HG02610 (cell line): ENCODE measurements at regions not wholly inside any gene's neighbourhood (a gene's known extent, or its start where the extent isn't known, plus 50 kb on each side); places are given as distances from the start of the nearest gene placed in this dataset.

Experiments
- ATAC-seq: cut with Tn5 transposase; IDR thresholded peaks from one replicate; pipeline ENCODE4 v1.9.1; 2021; ENCODE audit warnings: mild to moderate bottlenecking, moderate library complexity; ENCODE audit not compliant: unreplicated experiment

DNA sequence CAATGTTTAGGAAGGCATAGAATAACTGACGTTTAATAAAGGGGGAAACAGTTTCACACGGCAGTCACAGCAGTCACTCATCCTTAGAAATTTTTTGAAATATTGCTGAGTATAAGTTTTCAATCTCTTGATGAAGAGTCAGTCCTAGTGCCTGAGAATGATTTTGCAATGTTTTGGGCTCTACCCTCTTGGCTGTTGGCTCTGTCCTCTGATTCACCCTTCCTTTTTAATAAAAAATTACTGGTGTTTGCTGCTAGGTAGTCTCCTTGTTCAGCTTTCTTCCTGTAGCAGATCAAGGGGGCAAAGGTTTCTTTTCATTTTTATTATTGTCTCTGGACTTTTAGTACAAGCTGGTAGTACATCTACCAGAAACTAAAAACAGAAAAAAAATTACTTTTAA lies 194.3 kb upstream of the ANO3 start:
- no peak for ATAC-seq

DNA sequence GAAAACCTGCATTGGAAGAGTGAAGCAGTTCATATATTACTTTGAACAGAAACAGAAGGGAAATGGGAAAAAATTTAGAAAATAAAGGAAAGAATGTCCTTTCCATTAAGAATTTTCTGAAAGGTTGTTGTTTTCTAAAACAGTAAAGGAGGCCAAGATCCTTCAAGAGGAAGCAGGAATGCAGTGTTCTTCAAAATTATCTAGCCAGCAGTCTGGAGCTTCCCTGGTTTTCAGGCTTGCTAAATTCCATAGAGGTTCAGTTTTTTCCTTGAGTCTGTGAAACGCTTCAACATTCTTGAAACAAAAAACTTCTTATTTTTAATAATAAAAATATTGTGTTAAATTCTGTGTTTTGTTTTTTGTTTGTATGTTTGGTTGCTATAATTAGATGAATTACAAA lies 189.0 kb upstream of the ANO3 start:
- no peak for ATAC-seq

DNA sequence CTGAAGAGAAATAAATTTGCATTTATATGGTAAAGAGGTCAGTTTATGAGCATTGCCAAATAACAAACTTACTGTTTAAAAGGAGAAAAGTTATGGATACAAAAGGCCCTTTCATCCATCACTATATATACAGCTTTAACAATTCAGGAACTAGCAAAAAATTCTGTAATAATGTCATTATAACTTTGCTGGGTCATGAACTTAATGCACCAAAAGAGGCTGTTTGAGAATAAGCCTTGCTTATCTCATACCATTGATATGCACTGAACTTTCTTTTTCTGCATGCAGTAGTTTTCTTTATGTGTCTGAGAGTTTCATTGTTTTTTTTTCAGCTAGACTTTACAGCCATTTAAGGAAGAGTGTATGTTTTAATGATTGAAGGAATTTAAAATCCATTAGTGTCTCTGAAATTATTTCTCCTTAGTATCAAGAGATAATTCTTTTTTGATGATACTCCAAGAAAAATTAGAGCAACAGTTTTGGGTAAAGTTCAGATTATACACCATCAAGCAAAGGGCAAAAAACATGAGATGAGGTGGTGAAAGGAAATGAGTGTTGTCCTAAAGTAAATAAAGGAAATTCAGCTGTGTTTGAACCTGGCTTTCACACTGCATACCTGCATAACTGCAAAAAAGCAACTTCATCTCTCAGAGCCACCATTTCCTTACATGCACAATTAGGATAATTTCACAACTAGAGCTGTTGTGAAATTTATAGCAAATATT lies 188.2 kb upstream of the ANO3 start:
- ATAC-seq = no peak

DNA sequence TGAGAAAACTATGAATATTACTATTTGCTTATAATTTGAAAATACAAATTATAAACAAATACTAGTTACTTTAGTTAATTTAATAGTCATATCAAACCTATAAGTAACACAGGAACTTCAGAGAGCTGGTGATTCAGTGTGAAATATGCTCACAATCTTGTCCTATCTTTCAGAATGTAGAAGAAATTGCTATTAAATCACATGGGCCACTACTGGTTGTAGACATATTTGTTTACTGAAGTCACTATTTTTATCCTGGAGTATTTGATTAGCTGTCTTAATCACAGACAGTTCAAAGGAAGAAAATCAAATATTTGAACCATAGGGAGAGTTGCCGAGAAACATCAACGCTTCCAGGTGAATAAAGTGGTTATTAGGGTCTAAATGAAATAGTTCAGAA lies 187.6 kb upstream of the ANO3 start:
- ATAC-seq = no peak

DNA sequence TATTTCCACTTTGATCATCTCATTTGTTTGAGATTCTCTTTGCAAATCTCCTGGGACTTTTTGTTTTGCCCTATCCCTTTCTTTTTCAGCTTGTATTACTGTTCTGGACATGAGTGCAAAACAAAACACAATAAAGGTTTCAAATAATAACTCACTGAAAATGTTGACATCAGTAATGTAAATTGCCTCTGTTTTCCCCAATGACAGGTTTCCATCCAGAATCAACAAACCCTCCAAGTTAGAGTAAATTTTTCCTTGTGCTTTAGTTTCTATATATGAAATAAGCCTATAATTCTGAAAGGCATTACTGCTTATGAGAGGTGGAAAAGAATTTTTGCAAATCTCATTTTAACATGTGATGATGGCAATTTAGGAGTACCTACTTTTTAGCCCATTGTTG lies 187.0 kb upstream of the ANO3 start:
- no peak for ATAC-seq

DNA sequence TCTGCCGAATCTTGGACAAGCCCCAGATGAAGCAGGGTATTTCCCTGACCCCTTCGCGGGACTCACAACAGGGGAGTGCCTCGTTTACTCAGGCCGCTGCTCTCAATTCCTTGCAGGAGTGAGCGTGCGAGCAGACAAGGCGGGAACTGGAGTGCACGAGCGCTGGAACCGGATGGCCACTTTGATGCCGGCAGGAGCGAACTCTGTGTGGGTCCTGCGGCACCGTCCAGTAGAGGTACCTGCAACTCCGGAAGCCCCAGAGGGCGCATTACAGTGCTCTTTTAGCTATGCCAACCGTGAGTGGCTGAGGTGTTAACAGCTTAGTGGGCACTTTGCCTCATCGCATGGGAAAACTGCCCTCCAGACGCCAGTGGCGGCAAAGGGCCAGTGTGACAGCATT lies 182.3 kb upstream of the ANO3 start:
- ATAC-seq = no peak

DNA sequence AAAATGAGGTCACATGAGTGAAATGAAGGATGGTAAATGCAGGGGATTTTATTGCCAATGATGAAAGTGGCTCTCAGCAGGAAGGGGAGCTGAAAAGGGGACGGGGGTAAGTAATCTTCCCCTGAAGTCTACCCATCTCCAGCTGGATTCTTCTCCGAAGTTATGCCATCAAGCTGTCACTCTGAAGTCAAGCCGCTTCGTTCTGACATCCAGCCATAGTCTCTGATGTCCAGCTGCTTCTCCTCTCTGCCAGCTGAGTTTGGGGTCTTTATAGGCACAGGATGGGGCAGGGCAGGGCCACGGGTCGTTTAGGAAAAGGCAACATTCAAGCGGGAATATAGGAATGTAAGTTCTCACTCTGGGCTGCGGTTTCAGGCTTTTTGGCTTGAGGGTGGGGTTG lies 181.9 kb upstream of the ANO3 start:
- no peak for ATAC-seq

DNA sequence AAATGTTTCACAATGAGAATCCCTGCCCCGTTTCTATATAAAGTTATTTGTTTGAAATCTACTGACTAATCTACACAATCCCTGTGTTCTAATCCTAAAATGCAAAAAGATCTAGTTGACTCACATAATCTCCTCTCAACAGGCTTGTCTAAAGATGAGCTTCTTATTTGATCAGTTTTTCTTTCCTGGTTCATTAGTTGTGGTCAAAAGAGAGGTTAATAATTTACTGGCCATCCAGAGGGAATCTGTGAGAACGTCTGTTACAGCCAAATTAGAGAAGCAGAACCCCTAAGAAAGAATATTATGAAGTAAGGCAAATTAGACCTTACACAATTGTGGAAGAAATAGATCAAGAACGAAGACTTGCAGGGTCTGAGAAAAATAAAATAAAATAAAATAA lies 173.7 kb upstream of the ANO3 start:
- ATAC-seq = no peak

DNA sequence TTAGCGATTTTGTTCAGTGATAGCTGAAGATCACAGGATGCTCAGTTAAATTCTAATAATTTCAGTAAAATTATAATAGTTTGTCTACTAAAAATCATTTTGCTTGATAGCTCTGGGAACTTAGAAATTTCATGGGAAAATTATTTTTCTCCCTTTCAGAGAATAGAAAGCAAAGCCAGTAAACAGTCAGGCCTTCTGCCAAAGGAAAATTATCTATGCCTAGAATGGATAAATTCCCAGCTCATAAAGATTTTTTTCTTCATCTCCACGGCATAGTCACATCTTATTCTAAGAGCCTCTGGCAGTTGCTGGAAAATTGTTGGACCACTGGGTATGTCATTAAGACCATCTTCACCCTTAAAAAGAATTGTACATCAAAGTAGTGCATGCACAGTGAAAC lies 169.6 kb upstream of the ANO3 start:
- ATAC-seq = no peak

DNA sequence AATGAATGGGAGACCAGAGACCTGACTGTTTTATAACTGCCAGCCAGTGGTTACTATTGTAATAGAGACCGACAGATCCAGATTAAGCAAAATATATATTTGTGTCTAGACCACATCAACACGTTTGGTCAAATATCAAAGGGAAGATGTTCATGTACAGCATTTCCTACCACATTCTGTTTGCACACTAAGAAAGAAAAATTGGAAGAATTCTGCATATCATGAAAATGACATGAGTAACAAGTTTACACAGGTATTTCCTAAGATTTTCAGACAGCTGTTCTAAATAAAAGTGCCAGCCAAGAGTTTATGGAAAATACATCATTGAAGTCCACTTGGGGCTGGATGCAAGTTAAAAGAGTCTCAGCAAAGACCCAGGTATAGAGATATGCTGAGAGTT lies 145.5 kb upstream of the ANO3 start:
- no peak for ATAC-seq

DNA sequence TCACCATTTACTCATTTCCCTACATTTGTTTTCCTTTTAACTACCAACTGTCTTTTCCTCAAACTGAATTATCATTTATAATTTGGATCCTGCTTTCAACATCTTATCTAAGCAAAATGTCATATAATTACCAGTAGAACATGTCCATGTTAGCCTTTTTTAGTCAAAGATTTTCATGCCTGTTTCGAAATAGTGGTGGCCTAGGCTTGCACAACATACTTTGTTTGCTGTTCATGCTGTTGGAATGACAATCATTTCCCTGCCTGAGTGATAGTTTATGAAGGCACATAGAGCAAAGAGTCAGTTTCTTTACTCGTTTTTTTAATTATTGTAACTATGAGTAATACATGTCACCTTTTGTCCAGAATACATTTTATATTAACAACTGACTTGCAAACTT lies 144.3 kb upstream of the ANO3 start:
- ATAC-seq = no peak

DNA sequence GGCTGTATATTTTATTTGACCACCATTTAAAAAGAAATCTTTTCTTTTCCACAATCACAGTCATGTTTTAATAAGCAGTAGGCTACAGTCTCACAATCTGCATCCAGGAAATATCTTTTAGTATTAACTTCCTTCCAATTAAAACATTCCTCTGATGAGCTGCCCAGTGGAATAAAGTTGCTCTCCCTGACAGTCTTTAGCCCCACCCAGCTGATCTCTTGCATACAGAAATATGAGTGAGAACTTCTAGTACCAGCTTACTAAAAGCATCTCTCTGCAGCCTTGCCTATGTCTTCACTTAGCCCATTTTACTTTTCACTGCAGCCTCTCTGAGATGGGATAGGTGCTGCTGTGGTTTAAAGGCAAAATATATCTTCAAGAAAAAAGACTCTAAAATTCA lies 143.4 kb upstream of the ANO3 start:
- ATAC-seq = no peak

DNA sequence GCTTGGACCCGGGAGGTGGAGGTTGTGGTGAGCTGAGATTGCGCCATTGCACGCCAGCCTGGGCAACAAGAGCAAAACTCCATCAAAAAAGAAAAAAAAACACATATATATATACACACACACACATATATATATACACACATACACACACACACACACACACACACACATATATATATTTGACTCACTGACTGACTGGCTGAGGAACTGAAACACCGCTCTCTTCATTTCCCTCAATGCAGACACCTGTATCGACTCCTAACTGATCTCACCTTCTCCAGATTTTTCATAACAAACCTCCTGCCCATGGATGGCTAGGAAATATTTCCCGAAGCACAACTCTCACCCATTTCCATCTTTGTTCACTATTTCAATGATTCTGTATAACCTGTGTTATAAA lies 140.7 kb upstream of the ANO3 start:
- ATAC-seq = no peak

DNA sequence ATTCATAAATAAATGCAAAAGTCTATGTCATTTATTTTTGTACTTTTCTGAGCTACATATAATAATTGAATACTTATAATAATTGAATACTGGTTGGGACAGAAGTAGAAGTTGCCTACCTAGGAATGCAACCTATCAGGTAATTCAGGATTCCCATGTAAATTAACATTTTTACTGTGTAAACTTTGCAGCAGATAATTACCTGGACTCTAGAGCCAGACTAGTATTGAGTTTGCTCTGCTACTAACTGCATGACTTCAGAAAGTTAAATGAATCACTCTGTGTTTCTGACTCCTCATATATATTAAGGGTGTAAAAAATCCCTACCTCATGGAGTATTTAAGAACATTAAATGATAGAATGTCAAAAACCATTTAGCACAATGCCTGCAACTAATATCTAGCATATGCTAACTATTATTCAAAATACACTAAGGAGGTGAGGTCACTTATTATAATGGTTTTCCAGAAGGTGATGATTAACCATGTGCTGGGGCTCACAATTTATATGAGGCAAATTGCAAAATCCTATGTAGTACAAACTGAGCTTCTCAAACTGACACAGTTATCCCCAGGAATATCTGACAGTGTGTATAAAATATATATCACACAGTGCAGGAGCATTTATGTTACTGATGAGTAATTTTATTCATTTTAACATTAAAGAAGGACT lies 138.1 kb upstream of the ANO3 start:
- no peak for ATAC-seq

DNA sequence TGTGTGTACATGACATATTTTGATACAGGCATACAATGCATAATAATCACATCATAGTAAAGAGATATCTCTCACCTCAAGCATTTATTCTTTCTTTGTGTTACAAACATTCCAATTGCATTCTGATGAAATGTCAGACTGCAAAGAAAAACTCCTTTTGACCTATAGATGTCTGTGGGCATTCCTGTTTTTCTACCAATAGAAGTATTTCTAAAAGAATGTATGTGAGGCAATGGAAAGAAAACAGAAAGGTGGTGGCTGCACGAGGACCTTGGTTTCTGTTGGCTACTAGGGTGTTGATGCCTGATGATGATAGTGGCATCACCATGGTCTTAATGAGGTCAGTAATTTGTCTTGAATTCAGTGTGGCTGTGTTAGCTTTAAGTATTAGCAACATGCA lies 137.0 kb upstream of the ANO3 start:
- ATAC-seq = no peak

DNA sequence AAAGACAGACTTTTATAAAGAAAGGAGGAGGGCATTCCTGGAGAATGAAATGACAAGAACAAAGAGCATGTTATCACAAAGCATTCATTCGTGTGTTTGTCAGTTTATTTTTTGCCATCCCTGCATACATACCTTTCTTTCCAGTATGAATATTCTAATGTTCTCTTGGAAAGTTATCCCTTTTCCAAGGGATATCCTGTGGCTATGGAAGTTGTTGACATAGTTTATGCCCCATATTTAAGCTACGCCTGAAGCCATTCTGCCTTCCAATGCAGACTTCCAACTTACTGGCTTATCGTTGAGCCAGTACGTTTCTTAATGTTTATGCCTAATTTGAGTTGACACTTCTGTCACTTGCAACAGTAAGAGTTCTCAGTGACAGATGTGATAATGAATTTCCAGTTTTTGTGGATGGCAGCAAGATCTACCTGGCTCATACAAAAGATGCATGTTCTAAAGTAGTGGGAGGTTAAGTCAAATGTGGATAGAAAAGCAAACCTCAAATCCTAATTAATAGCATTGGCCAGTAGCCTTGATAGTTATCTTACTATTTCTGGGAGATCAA lies 133.3 kb upstream of the ANO3 start:
- ATAC-seq = no peak

DNA sequence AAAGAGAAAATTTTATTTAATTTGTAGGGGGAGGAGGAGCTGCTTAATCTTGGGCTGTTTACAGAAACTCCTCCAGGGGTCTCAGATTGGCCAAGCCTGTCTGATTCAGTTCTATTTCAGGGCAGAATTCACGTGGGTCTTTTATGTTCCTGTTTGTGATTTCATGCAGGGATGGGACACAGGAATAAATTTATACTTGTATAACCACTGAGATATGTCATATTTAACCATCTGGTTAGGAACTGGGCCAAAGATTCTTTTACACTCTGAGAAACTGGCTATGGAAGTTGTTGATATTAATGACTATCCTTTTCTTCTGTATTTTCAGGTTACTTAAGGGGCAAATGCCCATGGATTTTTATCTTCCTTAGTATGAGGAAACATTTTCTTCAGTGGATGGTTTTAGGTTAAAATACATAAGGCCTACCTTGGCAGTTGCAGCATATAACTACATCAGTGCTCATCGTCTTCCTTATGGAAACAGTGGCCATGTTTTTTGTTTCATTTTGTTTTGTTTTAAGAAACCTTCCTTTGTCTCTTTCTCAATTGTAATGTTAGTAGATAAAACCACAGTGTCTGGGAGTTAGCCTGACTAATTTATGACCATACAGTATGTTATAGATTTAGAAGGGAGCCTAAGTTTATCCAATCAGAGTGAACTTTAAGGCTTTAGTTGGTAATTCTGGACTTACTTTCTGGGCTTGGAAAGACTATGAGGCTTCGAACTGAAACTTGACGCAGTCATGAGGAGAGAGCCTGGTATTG lies 132.4 kb upstream of the ANO3 start:
- no peak for ATAC-seq

DNA sequence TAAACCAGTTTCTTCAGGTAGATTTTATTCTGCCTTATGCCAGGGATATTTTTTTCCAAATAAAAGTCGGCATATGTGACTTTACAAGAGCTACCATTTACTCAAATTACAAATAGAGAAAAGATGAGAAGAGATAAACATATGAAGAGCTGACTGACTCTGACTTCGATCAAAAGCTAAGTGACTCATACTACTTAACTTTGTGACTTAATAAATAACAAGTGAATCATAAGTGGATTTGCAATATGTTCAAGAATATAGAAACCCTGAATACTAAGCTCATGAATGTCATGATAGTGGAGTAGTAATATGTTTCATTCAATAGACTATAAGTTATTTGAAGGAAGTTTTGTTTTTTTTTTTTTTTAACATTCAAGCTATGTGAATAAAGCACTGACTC lies 130.5 kb upstream of the ANO3 start:
- no peak for ATAC-seq

DNA sequence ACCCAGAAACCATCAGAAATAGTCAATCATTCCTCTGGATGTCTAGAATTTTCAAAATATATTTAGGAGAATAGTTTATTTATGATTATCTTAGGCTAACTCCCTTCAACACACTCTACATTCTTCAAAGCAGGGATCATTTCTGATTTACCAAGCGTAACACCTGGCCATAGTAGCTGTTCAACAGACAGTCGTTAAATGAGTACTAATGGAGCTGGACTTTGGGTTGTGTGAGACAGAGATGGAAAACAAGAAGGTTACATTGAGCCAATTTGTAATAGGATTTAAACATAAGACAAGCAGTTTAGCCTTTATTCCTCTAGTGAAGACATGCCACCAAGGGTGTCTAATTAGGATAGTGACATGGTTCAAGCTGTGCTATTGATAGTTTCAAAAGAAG lies 129.2 kb upstream of the ANO3 start:
- no peak for ATAC-seq

DNA sequence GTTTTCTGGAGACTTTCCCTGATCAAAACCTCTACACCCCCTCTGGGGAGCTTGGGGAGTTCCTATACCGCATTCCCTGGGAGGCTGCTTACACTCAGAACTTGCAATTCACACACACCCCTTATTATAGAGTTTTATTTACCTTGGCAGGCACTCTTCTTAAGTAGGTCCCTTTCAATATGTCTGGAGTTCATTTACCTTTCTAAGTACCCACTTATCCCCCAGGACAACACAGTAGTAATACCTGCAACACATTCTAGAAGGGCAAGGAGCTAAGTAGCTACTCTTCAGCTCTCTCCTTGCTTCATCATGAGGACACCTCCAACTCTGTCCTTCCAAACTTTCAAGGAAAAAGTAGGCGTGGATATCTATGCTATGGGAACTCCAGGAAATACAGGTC lies 127.8 kb upstream of the ANO3 start:
- ATAC-seq = no peak

DNA sequence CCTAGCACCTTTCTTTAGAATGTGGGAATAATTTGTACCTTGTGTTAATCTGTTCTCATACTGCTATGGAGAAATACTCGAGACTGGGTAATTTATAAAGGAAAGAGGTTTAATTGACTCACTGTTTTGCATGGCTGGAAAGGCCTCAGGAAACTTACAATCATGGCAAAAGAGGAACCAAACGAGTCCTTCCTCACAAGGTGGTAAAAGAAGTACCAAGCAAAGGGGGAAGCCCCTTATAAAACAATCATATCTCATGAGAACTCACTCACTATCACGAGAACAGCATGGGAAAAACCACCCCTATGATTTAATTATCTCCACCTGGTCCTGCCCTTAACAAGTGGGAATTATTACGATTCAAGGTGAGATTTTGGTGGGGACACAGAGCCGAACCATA lies 127.1 kb upstream of the ANO3 start:
- ATAC-seq = no peak
